T-cell (primary cell): ENCODE measurements at regions not wholly inside any gene's neighbourhood (a gene's known extent, or its start where the extent isn't known, plus 50 kb on each side); places are given as distances from the start of the nearest gene placed in this dataset.

Experiments
- ATAC-seq, 4 experiments: fragments of 200-7000 bp in 3 of 4; fragments of 150-1000 bp in 1 of 4; cut with Tn5 transposase; replicated peaks in 1 of 4; 1 replicate in 3 of 4; 2 replicates in 1 of 4; pipeline ENCODE4 v1.10.0; 2021; ENCODE audit warnings: moderate library complexity in 3 of 4, mild to moderate bottlenecking in 2 of 4, moderate number of reproducible peaks in 1 of 4
- CTCF ChIA-PET, 2 donors: fragments of 300-600 bp; sonication (Branson Sonifier 250); formaldehyde crosslinking; loops; one replicate each; lab custom pipeline; 2022; ENCODE audit warnings: antibody characterized with exemption in 2 of 2; lab: Charles Lee
- POLR2A ChIA-PET, 2 donors: fragments of 300-600 bp; sonication (Branson Sonifier 250); formaldehyde crosslinking; loops; one replicate each; lab custom pipeline; 2022; ENCODE audit warnings: antibody characterized with exemption in 2 of 2; lab: Charles Lee
- DNase-seq, 35 experiments: peaks; one replicate each; pipeline versions ENCODE4 v3.0.0 to v3.0.0-alpha.2; 2013 to 2023
- H3K27ac ChIP-seq: one replicate; pipeline ENCODE4 v1.5.1; 2013; ENCODE audit warnings: low read length
- H3K27me3 ChIP-seq, 2 experiments: replicated peaks in 1 of 2; 1 replicate in 1 of 2; 2 replicates in 1 of 2; pipeline versions ENCODE4 v1.6.1 to v1.7.0; 2013; ENCODE audit warnings: low read length in 1 of 2, mixed read lengths in 1 of 2; ENCODE audit not compliant: control insufficient read depth in 2 of 2, insufficient read depth in 2 of 2; ENCODE audit errors: extremely low read depth in 1 of 2
- H3K36me3 ChIP-seq, 2 donors: 1 replicate in 1 of 2; 2 replicates in 1 of 2; pipeline versions ENCODE4 v1.6.1 to v1.7.0; 2013; ENCODE audit warnings: low read length in 1 of 2; ENCODE audit not compliant: control insufficient read depth in 2 of 2, insufficient read depth in 1 of 2; ENCODE audit errors: extremely low read depth in 1 of 2
- H3K4me1 ChIP-seq, 2 experiments: 1 replicate in 1 of 2; 2 replicates in 1 of 2; pipeline versions ENCODE4 v1.6.1 to v1.7.0; 2013; ENCODE audit warnings: low read length in 2 of 2, mixed read lengths in 1 of 2; ENCODE audit not compliant: insufficient read depth in 2 of 2, control insufficient read depth in 1 of 2; ENCODE audit errors: extremely low read depth in 1 of 2
- H3K4me3 ChIP-seq, 2 donors: 1 replicate in 1 of 2; 2 replicates in 1 of 2; pipeline versions ENCODE4 v1.5.1 to v1.7.0; 2013; ENCODE audit warnings: mild to moderate bottlenecking in 2 of 2, low read length in 1 of 2, moderate library complexity in 1 of 2; ENCODE audit not compliant: control insufficient read depth in 1 of 2; ENCODE audit errors: extremely low read depth in 1 of 2
- H3K9me3 ChIP-seq: 2 replicates; pipeline ENCODE4 v1.7.0; 2013
- H3K27ac Mint-ChIP-seq, 2 donors: one replicate each; pipeline ENCODE4 v1.8.0; 2020 to 2021; ENCODE audit warnings: mild to moderate bottlenecking in 2 of 2, mixed read lengths in 2 of 2
- H3K27me3 Mint-ChIP-seq, 2 donors: one replicate each; pipeline ENCODE4 v1.8.0; 2021 to 2022; ENCODE audit warnings: mixed read lengths in 2 of 2
- H3K36me3 Mint-ChIP-seq: one replicate; pipeline ENCODE4 v1.8.0; 2021; ENCODE audit warnings: mixed read lengths
- H3K4me1 Mint-ChIP-seq, 3 donors: one replicate each; pipeline ENCODE4 v1.8.0; 2020 to 2022; ENCODE audit warnings: mixed read lengths in 3 of 3, mild to moderate bottlenecking in 1 of 3
- H3K4me3 Mint-ChIP-seq, 3 donors: one replicate each; pipeline ENCODE4 v1.8.0; 2020 to 2022; ENCODE audit warnings: mild to moderate bottlenecking in 3 of 3, mixed read lengths in 3 of 3, moderate library complexity in 3 of 3
- H3K9me3 Mint-ChIP-seq, 3 donors: one replicate each; pipeline ENCODE4 v1.8.0; 2020 to 2022; ENCODE audit warnings: mixed read lengths in 3 of 3
- WGBS: methylation state at CpG from one replicate; pipeline ENCODE4 v1.1.5; 2013; ENCODE audit warnings: missing lambda C conversion rate; ENCODE audit not compliant: insufficient coverage; 5-methylcytosine and 5-hydroxymethylcytosine counted together

DNA sequence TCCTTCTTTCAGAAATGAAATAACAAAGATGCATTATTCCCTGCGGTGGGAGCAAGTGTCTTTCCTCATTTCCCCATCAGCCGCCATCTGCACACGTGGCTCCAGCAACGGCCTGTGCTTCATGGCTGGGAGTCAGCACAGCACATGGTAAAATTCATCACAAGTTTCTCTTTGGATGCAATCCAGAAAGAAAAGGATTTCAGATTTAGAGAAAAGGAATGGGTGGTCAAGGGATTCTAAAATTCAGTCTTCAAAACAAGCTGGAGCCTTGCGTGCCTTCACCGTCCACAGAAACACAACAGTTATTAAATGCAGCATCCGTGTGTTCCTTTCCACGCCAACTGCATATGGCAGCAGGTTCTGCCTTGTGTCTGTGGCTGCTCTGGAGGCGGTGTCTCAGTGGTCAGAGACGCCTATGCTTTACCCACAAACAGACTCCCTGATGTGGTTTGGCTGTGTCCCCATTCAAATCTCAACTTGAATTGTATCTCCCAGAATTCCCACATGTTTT, 107.6 kb downstream of the THBS2 start:
- Mint-ChIP-seq H3K27me3 (peaks cover 8 to 13% of the 10 kb centered on the region in 2 donors), H3K9me3 (peaks cover 4 to 15% (median 4%) of the 10 kb centered on the region in 3 donors), H3K4me1 (no peaks in the 10 kb centered on the region), H3K4me3 (no peak overlapping the region), H3K36me3 (no peaks in the 10 kb centered on the region), H3K27ac (no peak overlapping the region)
- no peaks in the 10 kb centered on the region for H3K9me3 ChIP-seq
- H3K36me3 ChIP-seq = no peaks in the 10 kb centered on the region
- WGBS = 90% methylated on average over 6 of the region's 10 CpGs
- no peak overlapping the region for H3K4me3 ChIP-seq
- DNase-seq (no peak), ATAC-seq (no peak)
- POLR2A ChIA-PET = no interaction called here
- H3K27me3 ChIP-seq = peaks cover 0 to 4% of the 10 kb centered on the region in 2 experiments
- no peaks in the 10 kb centered on the region for H3K4me1 ChIP-seq
- CTCF ChIA-PET = no interaction called here
- no peak overlapping the region for H3K27ac ChIP-seq

DNA sequence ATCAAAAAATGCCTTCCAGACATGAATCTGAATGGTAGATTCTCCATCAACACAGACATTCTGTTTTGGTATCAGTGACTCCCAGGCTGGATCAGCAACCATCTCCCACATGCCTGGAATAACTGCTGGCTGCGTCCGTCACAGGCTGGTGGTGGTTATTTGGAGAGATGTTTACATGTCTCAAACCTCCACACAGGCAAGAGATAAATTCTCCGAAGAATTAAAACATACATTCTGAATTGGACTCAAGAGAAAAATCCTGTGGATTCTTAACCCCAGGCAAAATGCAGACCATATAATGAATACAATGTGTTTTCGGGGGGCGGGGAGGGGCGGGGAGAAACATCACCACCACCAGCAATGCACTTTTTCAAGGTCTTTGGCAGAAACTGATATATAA, 108.2 kb downstream of the THBS2 start:
- 92% methylated on average over 2 of the region's 6 CpGs for WGBS
- POLR2A ChIA-PET = no interaction called here

DNA sequence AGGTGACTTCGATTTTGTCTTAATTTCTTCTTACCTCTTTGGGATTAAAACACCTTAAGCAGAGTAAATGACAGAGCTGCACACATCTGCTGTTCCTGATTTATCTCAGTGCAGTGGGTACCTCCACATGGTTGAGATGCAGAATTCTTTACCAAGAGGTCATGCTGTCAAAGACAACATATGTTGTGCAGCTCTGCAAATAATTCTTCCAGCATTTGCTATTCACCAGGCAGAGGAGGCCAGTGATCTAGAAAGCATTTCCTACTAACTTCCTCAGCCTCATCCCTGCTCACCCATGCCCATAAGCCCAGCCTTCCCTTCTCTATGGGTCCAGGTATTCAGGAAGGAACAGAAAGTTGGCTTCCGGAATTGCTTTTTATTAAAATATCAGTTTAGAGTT, 109.3 kb downstream of the THBS2 start:
- no peak overlapping the region for H3K4me3 Mint-ChIP-seq
- DNase-seq = no peak
- H3K4me3 ChIP-seq = no peak overlapping the region
- H3K4me1 ChIP-seq = no peaks in the 10 kb centered on the region
- peaks cover 0 to 5% (median 4%) of the 10 kb centered on the region in 3 donors for H3K9me3 Mint-ChIP-seq
- H3K27me3 ChIP-seq = peaks cover 0 to 4% of the 10 kb centered on the region in 2 experiments
- no CpG with 5 or more reads among the region's 2 CpGs for WGBS
- H3K27ac Mint-ChIP-seq = no peak overlapping the region
- ChIA-PET POLR2A (no interaction called here), CTCF (no interaction called here)
- H3K4me1 Mint-ChIP-seq = no peaks in the 10 kb centered on the region
- H3K9me3 ChIP-seq = no peaks in the 10 kb centered on the region
- no peak for ATAC-seq
- H3K36me3 ChIP-seq = no peaks in the 10 kb centered on the region
- peaks cover 8 to 13% of the 10 kb centered on the region in 2 donors for H3K27me3 Mint-ChIP-seq
- H3K36me3 Mint-ChIP-seq = no peaks in the 10 kb centered on the region
- no peak overlapping the region for H3K27ac ChIP-seq

More for the DNA sequence above, 108.2 kb downstream of the THBS2 start:
- CTCF ChIA-PET = no interaction called here
- Mint-ChIP-seq H3K4me3 (no peak overlapping the region), H3K27me3 (peaks cover 8 to 13% of the 10 kb centered on the region in 2 donors), H3K27ac (no peak overlapping the region), H3K36me3 (no peaks in the 10 kb centered on the region), H3K4me1 (no peaks in the 10 kb centered on the region), H3K9me3 (peaks cover 4 to 15% (median 4%) of the 10 kb centered on the region in 3 donors)
- Histone ChIP-seq H3K4me1 (no peaks in the 10 kb centered on the region), H3K36me3 (no peaks in the 10 kb centered on the region), H3K27me3 (peaks cover 0 to 4% of the 10 kb centered on the region in 2 experiments), H3K4me3 (no peak overlapping the region), H3K27ac (no peak overlapping the region), H3K9me3 (no peaks in the 10 kb centered on the region)
- ATAC-seq (no peak), DNase-seq (no peak)

DNA sequence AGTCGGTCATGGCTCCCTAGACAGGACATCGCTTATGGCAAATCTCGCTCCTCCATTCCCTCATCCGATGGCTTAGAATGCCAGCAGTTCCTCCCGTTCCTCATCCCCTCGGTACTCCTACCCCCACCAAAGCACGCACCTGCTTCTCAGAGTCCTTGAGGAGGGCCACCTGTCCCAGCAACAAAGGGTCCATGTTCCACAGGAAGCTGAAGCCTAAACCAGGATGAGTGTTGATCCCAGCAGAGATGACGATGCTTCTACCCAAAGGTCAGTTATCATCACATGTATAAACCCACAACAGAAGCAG, 111.2 kb downstream of the THBS2 start:
- WGBS = 75% methylated on average over 3 of the region's 8 CpGs
- ChIA-PET CTCF (no interaction called here), POLR2A (no interaction called here)
- Mint-ChIP-seq H3K36me3 (no peaks in the 10 kb centered on the region), H3K27ac (no peak overlapping the region), H3K9me3 (peaks cover 3 to 5% (median 4%) of the 10 kb centered on the region in 3 donors), H3K4me3 (no peak overlapping the region), H3K4me1 (no peaks in the 10 kb centered on the region), H3K27me3 (peaks cover 8 to 10% of the 10 kb centered on the region in 2 donors)
- no peaks in the 10 kb centered on the region for H3K4me1 ChIP-seq
- no peaks in the 10 kb centered on the region for H3K9me3 ChIP-seq
- no peaks in the 10 kb centered on the region for H3K36me3 ChIP-seq
- ATAC-seq (no peak), DNase-seq (no peak)
- peaks cover 0 to 4% of the 10 kb centered on the region in 2 experiments for H3K27me3 ChIP-seq
- H3K4me3 ChIP-seq = no peak overlapping the region
- H3K27ac ChIP-seq = no peak overlapping the region

DNA sequence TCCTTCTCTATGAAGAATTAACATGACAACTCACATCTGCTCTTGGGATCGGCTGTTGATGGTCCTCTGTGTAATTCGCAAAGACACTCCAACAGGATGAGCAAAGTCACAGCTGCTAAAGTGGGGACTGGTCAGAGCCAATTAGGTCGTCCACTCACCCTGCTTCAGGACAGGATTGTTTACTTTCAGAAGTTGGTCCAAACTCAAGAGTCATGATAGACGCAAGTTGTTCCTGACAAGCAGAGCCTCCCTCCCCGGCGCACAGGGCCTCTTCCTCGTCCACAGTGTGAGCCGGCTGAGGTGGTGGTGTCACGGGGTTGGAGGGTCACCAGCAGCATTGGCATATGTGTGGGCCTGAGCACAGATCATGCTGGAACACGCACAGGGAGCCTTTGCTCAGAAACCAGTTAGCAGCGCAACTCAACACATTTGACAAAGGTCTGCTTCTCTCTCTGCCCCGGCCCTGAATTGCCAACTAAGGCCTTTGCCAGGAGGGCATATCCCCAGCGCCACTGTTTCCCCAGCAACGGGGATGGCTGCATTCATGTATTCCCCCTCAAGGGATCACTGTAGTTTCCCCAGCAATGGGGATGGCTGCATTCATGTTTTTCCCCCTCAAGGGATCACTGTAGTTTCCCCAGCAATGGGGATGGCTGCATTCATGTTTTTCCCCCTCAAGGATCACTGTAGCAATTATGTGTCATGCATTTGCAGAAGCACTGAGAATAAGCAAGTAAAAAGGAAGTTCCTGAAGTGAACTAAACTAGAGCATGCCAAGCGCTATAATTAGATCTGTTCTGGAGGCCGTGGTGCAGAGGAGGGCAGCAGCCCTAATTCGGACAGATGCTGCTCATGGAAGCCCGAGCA, 111.7 kb downstream of the THBS2 start:
- Mint-ChIP-seq H3K4me3 (no peak overlapping the region), H3K9me3 (peaks cover 3 to 5% (median 3%) of the 10 kb centered on the region in 3 donors), H3K36me3 (no peaks in the 10 kb centered on the region), H3K27me3 (peaks cover 8 to 10% of the 10 kb centered on the region in 2 donors), H3K27ac (no peak overlapping the region), H3K4me1 (no peaks in the 10 kb centered on the region)
- H3K9me3 ChIP-seq = no peaks in the 10 kb centered on the region
- no peaks in the 10 kb centered on the region for H3K36me3 ChIP-seq
- WGBS = 72% methylated on average over 18 of the region's 18 CpGs
- ATAC-seq (no peak), DNase-seq (no peak)
- H3K4me1 ChIP-seq = no peaks in the 10 kb centered on the region
- no peak overlapping the region for H3K27ac ChIP-seq
- peaks cover 0 to 4% of the 10 kb centered on the region in 2 experiments for H3K27me3 ChIP-seq
- ChIA-PET POLR2A (no interaction called here), CTCF (no interaction called here)
- H3K4me3 ChIP-seq = no peak overlapping the region

DNA sequence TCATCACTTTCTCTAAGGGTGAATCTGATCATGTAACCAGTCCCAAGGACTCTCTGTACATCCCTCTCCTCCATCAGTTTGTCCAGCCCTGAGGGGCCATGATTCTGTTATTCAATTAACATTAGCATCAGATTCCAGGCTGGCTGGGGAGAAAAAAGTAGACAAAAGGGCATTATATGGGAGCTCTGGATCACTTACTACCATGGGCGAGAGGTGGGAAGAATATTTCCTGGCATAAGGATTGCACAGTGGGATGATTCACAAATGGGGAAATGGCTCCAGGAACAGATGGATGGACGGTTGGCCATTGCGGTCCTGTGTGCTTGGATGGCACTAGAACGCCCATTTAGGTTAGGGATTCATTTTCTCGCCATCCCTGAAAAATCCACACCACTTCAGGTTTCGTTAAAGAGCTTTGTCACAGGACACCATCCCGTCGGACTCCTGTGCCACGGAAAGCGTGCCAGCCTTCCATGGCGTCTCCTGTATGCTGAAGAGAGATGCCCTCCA, 112.6 kb downstream of the THBS2 start:
- CTCF ChIA-PET = no interaction called here
- POLR2A ChIA-PET = interaction anchor here in 1 of 2 donors (0.5 kb wide), 1 partner anchor 112 kb away, joined by 3 read pairs; no protein-coding TSS in a partner anchor

More for the DNA sequence above, 112.6 kb downstream of the THBS2 start:
- 84% methylated on average over 2 of the region's 11 CpGs for WGBS
- H3K27ac Mint-ChIP-seq = no peak overlapping the region
- H3K4me3 Mint-ChIP-seq = no peak overlapping the region
- no peaks in the 10 kb centered on the region for H3K9me3 ChIP-seq
- H3K36me3 ChIP-seq = no peaks in the 10 kb centered on the region
- H3K4me3 ChIP-seq = no peak overlapping the region
- no peaks in the 10 kb centered on the region for H3K4me1 Mint-ChIP-seq
- ATAC-seq (no peak), DNase-seq (no peak)
- H3K27ac ChIP-seq = no peak overlapping the region
- H3K9me3 Mint-ChIP-seq = peaks cover 3 to 5% (median 4%) of the 10 kb centered on the region in 3 donors
- H3K27me3 ChIP-seq = peaks cover 0 to 4% of the 10 kb centered on the region in 2 experiments
- no peaks in the 10 kb centered on the region for H3K36me3 Mint-ChIP-seq
- peaks cover 5 to 10% of the 10 kb centered on the region in 2 donors for H3K27me3 Mint-ChIP-seq
- no peaks in the 10 kb centered on the region for H3K4me1 ChIP-seq
